H1 (cell line): ENCODE measurements at regions not wholly inside any gene's neighbourhood (a gene's known extent, or its start where the extent isn't known, plus 50 kb on each side); places are given as distances from the start of the nearest gene placed in this dataset.

Source experiments
- CEBPB ChIP-seq: IDR thresholded peaks from 2 replicates; pipeline ENCODE4 v1.6.1; 2012; ENCODE audit warnings: low read depth, low read length
- CREB1 ChIP-seq: IDR thresholded peaks from 2 replicates; pipeline ENCODE4 v1.6.1; 2012; ENCODE audit warnings: inconsistent platforms
- CTCF ChIP-seq, 3 experiments: IDR thresholded peaks; 1 replicate in 2 of 3; 2 replicates in 1 of 3; pipeline versions ENCODE4 v1.5.1 to v1.6.1; 2011; ENCODE audit warnings: low read length in 3 of 3, mild to moderate bottlenecking in 3 of 3, inconsistent platforms in 2 of 3, low read depth in 1 of 3, moderate library complexity in 1 of 3; ENCODE audit not compliant: insufficient read depth in 1 of 3; ENCODE audit errors: control extremely low read depth in 1 of 3
- EZH2 ChIP-seq: fragments of 200-600 bp; sonication (generic); IDR thresholded peaks from 2 replicates; pipeline ENCODE4 v1.7.1; 2012; ENCODE audit warnings: low read depth, mild to moderate bottlenecking, moderate library complexity, low read length, inconsistent platforms; ENCODE audit not compliant: severe bottlenecking
- KDM1A ChIP-seq: fragments of 200-600, 300-600 bp; sonication (generic); IDR thresholded peaks from 2 replicates; pipeline ENCODE4 v1.7.1; 2016; ENCODE audit warnings: mild to moderate bottlenecking, low read length, borderline replicate concordance
- MAX ChIP-seq: IDR thresholded peaks from 2 replicates; pipeline ENCODE4 v1.6.1; 2012; ENCODE audit warnings: inconsistent platforms
- NRF1 ChIP-seq: IDR thresholded peaks from 2 replicates; pipeline ENCODE4 v1.6.1; 2011; ENCODE audit warnings: mild to moderate bottlenecking, low read depth, low read length, improper control_type of control experiment
- POLR2A ChIP-seq, 2 experiments: IDR thresholded peaks; 1 replicate in 1 of 2; 2 replicates in 1 of 2; pipeline ENCODE4 v1.6.1; 2011; ENCODE audit warnings: low read depth in 2 of 2, low read length in 2 of 2, mild to moderate bottlenecking in 2 of 2; ENCODE audit errors: control extremely low read depth in 1 of 2
- POLR2AphosphoS5 ChIP-seq: IDR thresholded peaks from 2 replicates; pipeline ENCODE4 v1.6.1; 2011; ENCODE audit warnings: low read depth, low read length
- RXRA ChIP-seq: IDR thresholded peaks from 2 replicates; pipeline ENCODE4 v1.6.1; 2011; ENCODE audit warnings: low read depth, mild to moderate bottlenecking, low read length, moderate library complexity; ENCODE audit not compliant: insufficient read depth
- SAP30 ChIP-seq: fragments of 300-600 bp; sonication (generic); IDR thresholded peaks from 2 replicates; pipeline ENCODE4 v1.7.1; 2012; ENCODE audit warnings: low read length, moderate library complexity, mild to moderate bottlenecking, inconsistent platforms; ENCODE audit not compliant: insufficient read depth, insufficient replicate concordance
- YY1 ChIP-seq: IDR thresholded peaks from 2 replicates; pipeline ENCODE4 v1.6.1; 2011; ENCODE audit warnings: low read depth, mild to moderate bottlenecking, low read length
- TF ChIP-seq, protein P1 (sequence below): IDR thresholded peaks from 2 replicates; pipeline ENCODE4 v1.6.1; 2011; ENCODE audit warnings: low read length, improper control_type of control experiment

GRCh38 chr3:127050733-127051132 lies 67.8 kb downstream of the PLXNA1 start:
- no peak for TF ChIP-seq CEBPB
- TF ChIP-seq YY1, result no peak
- TF ChIP-seq CTCF (IDR thresholded peaks at IDR 0.05; ENCODE audit: control extremely low read depth in 1 of 3, insufficient read depth in 1 of 3, low read depth in 1 of 3, low read length in 3 of 3), result no peak
- TF ChIP-seq MAX, result no peak
- TF ChIP-seq KDM1A, result no peak
- no peak for TF ChIP-seq NRF1
- no peak for TF ChIP-seq POLR2A (IDR thresholded peaks at IDR 0.05; ENCODE audit: control extremely low read depth in 1 of 2, low read depth in 2 of 2, low read length in 2 of 2)
- no peak for TF ChIP-seq POLR2AphosphoS5
- TF ChIP-seq, protein P1, sequence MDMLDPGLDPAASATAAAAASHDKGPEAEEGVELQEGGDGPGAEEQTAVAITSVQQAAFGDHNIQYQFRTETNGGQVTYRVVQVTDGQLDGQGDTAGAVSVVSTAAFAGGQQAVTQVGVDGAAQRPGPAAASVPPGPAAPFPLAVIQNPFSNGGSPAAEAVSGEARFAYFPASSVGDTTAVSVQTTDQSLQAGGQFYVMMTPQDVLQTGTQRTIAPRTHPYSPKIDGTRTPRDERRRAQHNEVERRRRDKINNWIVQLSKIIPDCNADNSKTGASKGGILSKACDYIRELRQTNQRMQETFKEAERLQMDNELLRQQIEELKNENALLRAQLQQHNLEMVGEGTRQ, result no peak
- TF ChIP-seq CREB1, result no peak
- TF ChIP-seq RXRA, result no peak
- TF ChIP-seq SAP30, result no peak
- no peak for TF ChIP-seq EZH2
